Thyroid gland (tissue), 4 donors: ENCODE measurements at regions not wholly inside any gene's neighbourhood (a gene's known extent, or its start where the extent isn't known, plus 50 kb on each side); places are given as distances from the start of the nearest gene placed in this dataset.

Source experiments
- POLR2A ChIP-seq, 2 donors: fragments of 450-650 bp; IDR thresholded peaks; one replicate each; pipeline ENCODE4 v1.6.1; 2017; ENCODE audit warnings: antibody characterized with exemption in 2 of 2, mild to moderate bottlenecking in 2 of 2, moderate library complexity in 1 of 2
- TF ChIP-seq, protein P1 (sequence below), 6 experiments: fragments of 200-600 bp in 3 of 6; fragments of 450-650 bp in 3 of 6; sonication (generic) in 3 of 6; IDR thresholded peaks; one replicate each; pipeline ENCODE4 v1.5.1; 2016 to 2019; ENCODE audit warnings: antibody characterized with exemption in 6 of 6, mild to moderate bottlenecking in 2 of 6, inconsistent platforms in 1 of 6, moderate library complexity in 1 of 6

DNA sequence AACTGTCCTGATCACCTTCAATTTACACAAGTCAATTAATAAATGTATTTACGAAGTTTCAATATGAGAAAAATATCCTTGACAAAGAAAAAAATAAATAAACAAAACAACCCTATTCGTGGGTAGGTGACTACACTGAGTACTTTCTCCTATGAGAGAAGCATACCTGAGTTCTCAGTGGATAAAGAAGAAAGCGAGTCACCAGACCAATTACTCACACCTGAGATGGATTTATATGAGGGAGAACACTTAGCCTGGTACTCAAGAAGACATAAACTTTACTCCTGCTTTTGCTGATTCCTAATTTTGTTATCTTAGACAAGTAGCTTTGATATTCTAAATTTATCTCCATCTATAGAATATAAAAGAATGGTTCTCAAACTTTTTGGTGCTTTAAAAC, 735.2 kb upstream of the ANO3 start:
- no peak for TF ChIP-seq POLR2A (IDR thresholded peaks at IDR 0.05)
- TF ChIP-seq, protein P1, sequence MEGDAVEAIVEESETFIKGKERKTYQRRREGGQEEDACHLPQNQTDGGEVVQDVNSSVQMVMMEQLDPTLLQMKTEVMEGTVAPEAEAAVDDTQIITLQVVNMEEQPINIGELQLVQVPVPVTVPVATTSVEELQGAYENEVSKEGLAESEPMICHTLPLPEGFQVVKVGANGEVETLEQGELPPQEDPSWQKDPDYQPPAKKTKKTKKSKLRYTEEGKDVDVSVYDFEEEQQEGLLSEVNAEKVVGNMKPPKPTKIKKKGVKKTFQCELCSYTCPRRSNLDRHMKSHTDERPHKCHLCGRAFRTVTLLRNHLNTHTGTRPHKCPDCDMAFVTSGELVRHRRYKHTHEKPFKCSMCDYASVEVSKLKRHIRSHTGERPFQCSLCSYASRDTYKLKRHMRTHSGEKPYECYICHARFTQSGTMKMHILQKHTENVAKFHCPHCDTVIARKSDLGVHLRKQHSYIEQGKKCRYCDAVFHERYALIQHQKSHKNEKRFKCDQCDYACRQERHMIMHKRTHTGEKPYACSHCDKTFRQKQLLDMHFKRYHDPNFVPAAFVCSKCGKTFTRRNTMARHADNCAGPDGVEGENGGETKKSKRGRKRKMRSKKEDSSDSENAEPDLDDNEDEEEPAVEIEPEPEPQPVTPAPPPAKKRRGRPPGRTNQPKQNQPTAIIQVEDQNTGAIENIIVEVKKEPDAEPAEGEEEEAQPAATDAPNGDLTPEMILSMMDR (IDR thresholded peaks at IDR 0.05) = no peak
